Activated CD4-positive, alpha-beta T cell treated with anti-CD3 and anti-CD28 coated beads for 48 hours (primary cell): ENCODE measurements at regions not wholly inside any gene's neighbourhood (a gene's known extent, or its start where the extent isn't known, plus 50 kb on each side); places are given as distances from the start of the nearest gene placed in this dataset.

Experiments
- DNase-seq: peaks from one replicate; pipeline ENCODE4 v3.0.0-alpha.2; 2020

- DNase-seq, result no peak
Measured at GRCh38 chr2:104468846-104469245, 385.1 kb upstream of the POU3F3 start.

GRCh38 chr2:104472076-104472475 is 381.8 kb upstream of the POU3F3 start:
- DNase-seq, result no peak

GRCh38 chr2:104473546-104473945 is 380.4 kb upstream of the POU3F3 start:
- DNase-seq, result no peak

GRCh38 chr2:104474716-104475115 is 379.2 kb upstream of the POU3F3 start:
- no peak for DNase-seq

- DNase-seq, result no peak
Measured at GRCh38 chr2:104476075-104476474, 377.8 kb upstream of the POU3F3 start.

- DNase-seq, result no peak
Measured at GRCh38 chr2:104476563-104476988, 377.3 kb upstream of the POU3F3 start.

- DNase-seq, result no peak
Measured at GRCh38 chr2:104481341-104481740, 372.6 kb upstream of the POU3F3 start.

GRCh38 chr2:104487366-104487765 is 366.5 kb upstream of the POU3F3 start:
- no peak for DNase-seq

GRCh38 chr2:104493698-104494097 is 360.2 kb upstream of the POU3F3 start:
- DNase-seq, result no peak

GRCh38 chr2:104501342-104501741 is 352.6 kb upstream of the POU3F3 start:
- DNase-seq, result no peak

GRCh38 chr2:104501929-104502328 is 352.0 kb upstream of the POU3F3 start:
- no peak for DNase-seq

- no peak for DNase-seq
Measured at GRCh38 chr2:104502901-104503300, 351.0 kb upstream of the POU3F3 start.

- no peak for DNase-seq
Measured at GRCh38 chr2:104504331-104505073, 349.4 kb upstream of the POU3F3 start.

GRCh38 chr2:104518256-104518655 is 335.7 kb upstream of the POU3F3 start:
- DNase-seq, result no peak

GRCh38 chr2:104521247-104521646 is 332.7 kb upstream of the POU3F3 start:
- no peak for DNase-seq

- no peak for DNase-seq
Measured at GRCh38 chr2:104523921-104524320, 330.0 kb upstream of the POU3F3 start.

GRCh38 chr2:104528101-104528500 is 325.8 kb upstream of the POU3F3 start:
- DNase-seq, result no peak

GRCh38 chr2:104531122-104531521 is 322.8 kb upstream of the POU3F3 start:
- DNase-seq, result no peak

GRCh38 chr2:104537116-104537515 is 316.8 kb upstream of the POU3F3 start:
- DNase-seq, result no peak

GRCh38 chr2:104538077-104538476 is 315.8 kb upstream of the POU3F3 start:
- DNase-seq, result no peak

GRCh38 chr2:104539649-104540048 is 314.3 kb upstream of the POU3F3 start:
- no peak for DNase-seq

GRCh38 chr2:104545055-104545454 is 308.9 kb upstream of the POU3F3 start:
- no peak for DNase-seq

GRCh38 chr2:104546537-104546936 is 307.4 kb upstream of the POU3F3 start:
- DNase-seq, result no peak

GRCh38 chr2:104547221-104547620 is 306.7 kb upstream of the POU3F3 start:
- DNase-seq, result no peak

- DNase-seq, result no peak
Measured at GRCh38 chr2:104561251-104561650, 292.7 kb upstream of the POU3F3 start.
